Amniotic epithelial cell (primary cell): ENCODE measurements at regions not wholly inside any gene's neighbourhood (a gene's known extent, or its start where the extent isn't known, plus 50 kb on each side); places are given as distances from the start of the nearest gene placed in this dataset.
A peak's percentile ranks its signal among the peaks of the same experiment; 100 is the strongest.

Experiments used
- DNase-seq: peaks from one replicate; pipeline ENCODE4 v3.0.0-alpha.2; 2010; ENCODE audit warnings: low read depth

DNA sequence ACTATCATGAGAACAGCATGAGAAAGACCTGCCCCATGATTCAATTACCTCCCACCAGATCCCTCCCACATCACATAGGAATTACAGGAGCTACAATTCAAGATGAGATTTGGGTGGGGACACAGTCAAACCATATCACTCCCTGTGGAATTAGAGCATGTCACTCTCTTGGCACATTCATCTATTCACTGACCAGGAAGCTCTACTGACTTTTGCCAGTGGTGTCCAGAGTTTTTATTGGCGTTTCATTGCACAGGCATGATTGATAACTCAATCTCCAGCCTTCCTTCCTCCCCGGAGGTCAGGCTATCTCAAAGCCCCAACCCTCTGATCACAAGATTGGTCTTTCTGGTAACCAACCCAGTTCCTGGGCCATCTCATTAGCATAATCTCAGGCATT lies 478.9 kb upstream of the NRP1 start:
- DNase-seq, result no peak

DNA sequence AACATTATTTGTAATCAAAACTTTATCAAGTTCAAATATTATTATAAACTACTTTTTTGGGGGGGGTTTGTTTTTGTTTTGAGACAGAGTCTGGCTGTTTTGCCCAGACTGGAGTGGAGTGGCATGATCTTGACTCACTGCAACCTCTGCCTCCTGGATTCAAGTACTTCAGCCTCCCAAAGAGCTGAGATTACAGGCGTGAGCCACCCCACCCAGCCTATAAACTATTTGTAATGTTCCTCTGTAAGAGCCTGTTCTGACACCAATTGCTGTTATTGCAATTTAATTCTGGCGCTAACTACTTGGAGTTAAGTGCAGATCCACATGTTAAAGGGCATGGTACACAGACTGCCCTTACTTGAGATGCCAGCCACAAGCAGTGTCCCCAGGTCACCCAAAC lies 478.1 kb upstream of the NRP1 start:
- DNase-seq, result no peak

DNA sequence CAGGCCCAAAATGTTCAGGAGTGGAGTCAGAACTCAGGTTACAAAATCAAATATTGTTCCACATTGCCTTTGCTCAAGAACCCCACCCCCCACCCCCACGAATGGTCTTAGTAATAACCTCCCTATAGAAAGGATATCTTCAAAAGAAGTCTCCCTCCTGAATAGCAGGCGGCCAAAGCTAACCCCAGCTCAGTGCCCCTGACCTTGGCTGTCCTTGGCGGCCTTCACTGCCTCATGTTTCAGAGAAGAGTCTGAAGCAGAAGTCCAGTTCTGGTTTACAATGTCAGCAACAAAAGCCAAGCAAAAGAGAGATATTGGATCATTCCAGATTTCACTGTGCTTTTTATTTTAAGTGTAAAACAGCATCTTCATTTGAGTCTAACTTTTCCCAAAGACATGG lies 476.5 kb upstream of the NRP1 start:
- DNase-seq, result no peak

DNA sequence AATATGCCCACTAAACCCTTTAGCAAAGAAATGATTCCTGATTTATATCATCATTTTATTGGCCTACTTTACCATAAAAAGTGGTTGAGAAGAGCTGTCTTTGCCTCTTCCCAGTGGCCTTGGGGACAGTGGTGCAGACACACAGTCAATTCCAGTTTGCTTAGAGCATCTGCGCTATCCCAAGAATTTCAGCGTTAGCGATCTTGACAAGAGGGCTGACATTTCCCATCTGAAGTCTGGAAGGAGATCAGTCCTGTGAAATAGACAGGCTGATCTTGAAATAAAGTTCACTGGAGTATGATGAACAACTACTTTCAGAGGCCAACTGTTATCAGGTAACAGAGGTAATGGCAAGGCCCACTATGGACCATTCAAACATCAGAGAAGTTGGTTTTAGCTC lies 475.3 kb upstream of the NRP1 start:
- no peak for DNase-seq

DNA sequence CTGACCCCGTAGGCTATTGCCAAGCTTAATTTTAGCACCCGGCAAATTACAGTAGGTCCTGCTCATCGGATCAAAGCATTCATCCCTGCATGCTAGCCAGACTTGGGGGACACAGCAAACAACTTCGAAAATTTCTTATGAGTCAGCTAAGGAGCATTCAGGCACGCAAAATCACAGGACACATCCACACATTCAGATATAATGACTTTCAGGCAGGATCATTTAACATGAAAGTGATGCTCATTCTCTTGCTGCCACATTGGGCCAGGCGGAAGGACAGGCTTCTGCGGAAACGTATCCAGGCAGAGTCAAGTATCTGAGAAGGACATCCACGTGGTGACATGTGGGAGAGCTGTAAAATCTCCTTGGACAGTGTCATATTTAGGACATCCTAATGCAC lies 474.0 kb upstream of the NRP1 start:
- no peak for DNase-seq

DNA sequence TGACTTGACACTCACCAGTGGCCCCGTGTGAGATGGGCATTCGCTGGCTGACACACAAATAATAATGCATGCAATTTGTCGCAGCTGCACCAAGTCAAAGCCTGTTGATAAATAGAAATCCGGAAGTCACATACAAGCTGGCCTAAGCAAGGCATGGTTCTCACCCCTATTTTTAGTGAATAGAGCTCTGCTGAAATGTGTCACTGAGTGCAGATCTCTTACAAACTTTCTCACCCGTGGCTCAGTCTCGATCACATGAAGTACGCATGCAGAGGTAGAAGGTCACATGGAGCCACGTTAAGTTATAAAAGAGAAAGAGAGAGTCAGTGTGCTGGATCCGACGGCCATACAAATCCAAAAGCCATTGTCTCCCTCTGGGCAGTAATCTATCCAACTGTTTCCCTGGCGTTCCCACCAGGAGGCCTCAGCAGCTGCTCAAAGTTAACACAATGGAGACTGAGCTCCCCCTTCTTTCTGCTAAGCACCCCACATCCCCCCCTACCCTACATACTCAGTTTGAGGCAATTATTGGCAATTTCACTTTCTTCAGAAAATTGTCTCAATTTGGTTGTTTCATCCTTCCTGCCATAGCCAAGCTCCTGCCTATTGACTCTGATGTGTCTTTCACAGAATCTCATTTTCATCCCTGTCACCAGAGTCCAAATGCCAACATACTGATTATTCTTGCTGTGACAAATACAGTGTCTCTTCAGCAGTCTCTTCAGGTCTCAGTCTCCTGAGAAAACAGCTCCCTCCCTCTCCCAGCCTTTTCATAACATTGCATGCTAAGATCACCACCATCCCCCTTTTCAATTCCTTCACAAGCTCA lies 473.3 kb upstream of the NRP1 start:
- DNase-seq, result no peak

DNA sequence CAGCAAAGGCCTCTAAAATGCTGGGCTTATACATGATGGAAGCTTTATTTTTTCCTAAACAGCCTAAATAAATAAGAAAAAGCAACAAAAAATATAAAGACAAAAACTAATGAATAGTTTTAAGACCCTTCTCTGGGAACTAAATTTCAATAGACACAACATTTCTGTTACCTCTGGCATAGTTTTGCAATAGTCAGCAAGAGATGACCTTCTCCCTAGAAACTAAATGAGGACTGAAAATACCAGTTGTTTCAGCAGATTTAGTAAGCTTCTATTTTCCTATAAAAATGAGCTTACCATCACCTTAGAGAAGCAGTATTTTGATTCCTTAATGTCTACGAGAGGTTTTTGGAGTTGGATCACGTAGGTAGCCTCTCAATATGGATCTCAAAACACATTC lies 471.4 kb upstream of the NRP1 start:
- DNase-seq, result no peak

DNA sequence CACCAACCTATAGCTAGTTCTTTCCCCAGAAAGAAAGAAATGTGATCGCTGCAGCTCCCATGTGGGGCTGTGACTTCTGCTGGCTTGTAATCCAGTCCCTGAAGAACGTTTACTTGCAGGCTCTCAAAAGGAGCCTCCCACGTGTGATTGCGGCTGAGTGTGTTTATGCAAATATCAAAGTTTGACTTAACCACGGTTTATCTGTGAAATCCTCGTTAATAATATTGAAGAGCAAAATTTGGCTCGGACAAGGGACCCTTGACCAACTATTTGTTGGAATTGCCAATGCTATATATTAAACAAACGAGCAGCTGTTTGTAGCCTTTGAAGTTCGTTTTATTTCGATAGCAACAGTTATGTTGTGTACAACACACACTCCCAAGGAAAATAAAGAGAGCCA lies 470.1 kb upstream of the NRP1 start:
- no peak for DNase-seq

DNA sequence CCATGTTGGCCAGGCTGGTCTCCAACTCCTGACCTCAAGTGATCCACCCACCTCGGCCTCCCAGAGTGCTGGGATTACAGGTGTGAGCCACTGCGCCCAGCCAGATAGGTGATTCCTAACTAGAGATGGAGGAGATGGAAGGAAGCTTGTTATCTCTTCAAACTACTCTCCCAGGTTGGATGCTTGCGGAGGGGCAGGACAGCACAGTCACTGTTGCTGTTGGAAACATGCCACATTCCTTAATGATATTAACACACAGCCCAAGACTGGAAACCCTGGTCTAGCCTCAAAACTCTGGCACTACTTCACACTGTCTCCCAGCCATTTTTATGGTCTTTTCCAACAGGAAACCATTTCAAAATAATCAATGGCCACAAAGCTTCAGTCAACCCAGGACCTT lies 468.8 kb upstream of the NRP1 start:
- DNase-seq, result no peak

DNA sequence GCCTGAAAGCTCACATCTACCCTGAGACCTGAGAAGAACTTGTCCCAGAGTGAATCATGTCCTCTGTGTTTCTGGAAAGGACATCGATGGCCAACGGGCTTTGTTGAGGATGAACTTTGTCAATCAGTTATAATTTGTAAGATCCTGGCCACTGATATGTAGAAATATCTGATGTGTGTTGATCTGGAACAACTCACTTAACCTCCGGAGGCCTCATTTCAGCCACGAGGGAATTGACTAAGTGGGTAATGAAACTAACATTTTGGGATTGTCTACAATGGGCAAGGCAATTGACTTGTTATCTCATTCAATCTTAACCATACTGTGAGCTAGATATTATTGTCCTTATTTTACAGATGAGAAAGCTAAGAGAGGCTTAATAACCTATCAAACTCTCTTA lies 468.1 kb upstream of the NRP1 start:
- DNase-seq, result no peak

DNA sequence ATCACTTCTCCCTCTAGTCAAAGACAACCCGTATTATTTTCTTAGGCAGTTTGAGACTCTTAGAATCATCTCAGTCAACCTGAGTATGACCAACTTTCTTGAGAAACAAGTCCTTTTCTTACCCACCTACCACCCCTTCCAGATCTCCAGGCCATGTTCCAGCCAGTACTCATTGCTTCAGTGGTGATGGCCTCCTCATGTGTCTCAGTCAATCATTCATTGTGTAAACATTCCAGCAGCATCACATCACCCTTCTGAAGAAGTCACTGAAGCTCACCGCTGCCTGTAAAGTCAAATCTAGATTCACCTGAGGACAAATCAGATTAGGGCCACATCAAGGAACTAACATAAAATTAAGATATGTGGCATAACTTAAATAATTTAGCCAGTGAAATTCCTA lies 467.2 kb upstream of the NRP1 start:
- peak; percentile 41 for DNase-seq

DNA sequence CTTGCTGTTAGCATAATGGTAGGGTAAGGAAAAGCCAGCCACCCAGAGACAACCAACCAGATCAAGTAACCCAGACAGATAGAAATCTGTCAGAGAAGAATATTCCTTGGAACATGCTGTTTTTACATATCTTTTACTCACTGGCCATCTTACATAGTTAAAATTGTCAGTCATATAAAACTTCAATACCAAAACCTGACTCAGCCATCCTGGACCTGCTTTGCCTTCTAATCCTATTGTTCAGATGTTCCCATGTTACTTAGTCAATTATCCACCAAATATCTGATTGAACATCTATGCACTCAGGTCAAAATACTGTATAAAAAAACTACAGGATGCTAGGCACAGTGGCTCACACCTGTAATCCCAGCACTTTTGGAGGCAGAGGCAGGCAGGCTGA lies 466.5 kb upstream of the NRP1 start:
- no peak for DNase-seq

DNA sequence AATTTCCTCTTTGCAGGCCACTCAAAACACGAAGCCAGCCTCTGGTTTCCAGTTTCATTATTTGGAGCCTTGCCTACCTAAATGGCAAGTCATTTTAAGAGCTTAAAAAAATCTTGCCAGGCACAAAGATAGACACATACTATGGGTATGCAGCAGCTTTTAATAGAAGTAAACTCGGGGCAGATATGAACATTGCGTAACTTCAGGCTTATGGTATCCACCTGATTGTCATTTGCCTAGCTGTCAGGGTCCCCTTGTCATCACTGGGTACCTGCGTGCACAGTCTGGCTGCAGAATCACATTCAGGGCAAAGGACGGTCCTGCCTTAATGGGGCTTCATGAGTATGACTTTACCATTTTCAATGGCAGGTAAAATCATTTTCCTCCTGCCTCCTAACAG lies 466.1 kb upstream of the NRP1 start:
- no peak for DNase-seq

DNA sequence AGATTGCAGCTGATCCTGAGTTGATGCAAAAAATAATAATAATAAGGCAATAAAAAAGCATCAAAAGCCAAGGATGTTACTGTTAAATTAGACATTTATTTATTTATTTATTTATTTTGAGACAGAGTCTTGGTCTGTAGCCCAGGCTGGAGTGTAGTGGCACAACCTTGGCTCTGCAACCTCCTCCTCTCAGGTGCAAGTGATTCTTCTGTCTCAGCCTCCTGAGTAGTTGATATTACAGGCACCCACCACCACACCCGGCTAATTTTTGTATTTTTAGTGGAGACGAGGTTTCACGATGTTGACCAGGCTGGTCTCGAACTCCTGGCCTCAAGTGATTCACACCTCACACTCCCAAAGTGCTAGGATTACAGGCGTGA lies 465.5 kb upstream of the NRP1 start:
- no peak for DNase-seq

DNA sequence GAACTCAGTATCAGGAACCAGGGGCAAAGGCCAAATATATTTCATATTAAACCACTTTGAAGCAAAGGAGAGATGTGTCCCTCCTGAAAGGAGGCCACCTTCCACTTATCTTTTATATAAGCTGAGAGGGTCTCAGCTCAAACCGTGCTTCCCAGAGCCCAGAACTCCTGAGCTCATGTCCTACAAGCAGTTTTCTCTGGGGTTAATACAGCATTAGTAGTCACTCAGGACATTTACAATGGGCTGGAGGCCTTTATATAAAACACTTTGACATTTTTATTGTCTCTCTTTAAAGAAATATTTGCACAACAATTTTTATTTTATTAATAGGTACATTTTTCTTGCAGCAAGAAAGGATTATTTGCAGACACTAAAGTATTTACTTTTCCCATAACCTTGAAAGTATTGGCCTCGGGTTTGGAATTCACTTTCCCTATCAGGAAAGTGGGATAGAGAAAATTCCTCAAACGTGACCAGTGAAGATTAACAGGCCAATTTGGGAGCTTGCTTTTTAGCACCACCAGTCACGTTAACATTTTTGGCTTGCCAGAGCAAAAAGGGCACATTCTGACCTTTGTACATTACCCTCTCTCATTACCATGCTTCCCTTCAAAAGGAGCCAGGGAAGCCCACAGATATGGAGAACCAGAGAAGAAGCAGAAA lies 464.9 kb upstream of the NRP1 start:
- peak; percentile 51 for DNase-seq

DNA sequence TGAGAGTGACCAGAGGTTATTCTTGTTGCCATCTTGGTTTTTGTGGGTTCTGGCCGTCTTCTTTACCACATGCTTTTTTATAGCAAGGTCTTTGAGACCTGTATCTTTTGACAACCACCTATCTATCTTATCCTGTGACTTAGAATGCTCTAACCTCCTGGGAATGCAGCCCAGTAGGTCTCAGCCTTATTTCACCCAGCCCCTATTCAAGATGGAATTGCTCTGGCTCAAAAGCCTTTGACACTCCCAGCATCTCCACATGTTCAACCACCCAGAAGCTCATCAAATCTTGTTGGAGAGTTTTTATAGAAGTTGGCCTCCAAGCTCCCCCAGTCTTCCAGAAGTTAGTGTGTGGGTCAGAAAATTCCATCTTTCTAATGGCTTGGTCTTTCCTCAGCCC lies 464.3 kb upstream of the NRP1 start:
- peak; percentile 17 for DNase-seq

DNA sequence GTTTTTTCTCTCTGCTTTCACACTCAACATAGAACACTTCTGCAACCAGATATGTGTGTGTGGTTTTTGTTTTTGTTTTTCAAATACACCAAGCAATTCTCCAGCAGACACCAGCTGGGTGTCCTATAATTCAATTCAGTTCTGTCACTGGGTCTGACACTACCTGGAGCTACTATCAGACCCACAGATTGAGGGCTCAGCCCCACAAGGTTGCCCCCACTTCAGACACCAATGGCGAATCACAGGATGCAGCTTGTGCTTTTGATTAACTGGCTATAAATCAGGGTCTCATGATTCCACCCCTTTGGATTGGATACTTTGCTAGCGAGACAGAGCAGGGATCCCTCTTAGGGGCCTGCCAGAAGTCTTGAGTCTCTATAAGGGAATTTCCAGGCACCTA lies 462.2 kb upstream of the NRP1 start:
- DNase-seq, result no peak

DNA sequence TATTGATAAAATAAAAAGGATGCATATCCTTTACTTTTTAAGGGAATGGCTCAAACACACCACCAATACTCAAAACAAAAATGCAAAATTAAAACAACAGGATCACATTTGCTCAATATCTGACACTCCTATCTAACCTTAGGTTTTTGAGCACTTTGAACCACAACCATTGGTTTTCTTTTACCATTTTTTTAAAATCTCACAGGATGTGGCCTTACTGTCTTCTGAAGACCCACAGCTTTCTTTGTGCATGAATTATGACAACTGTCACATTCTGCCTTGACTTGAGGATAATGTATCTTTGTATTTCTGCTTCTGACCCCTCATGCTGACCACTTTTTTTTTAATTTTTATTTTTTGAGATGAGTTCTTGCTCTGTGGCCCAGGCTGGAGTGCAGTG lies 461.1 kb upstream of the NRP1 start:
- no peak for DNase-seq

DNA sequence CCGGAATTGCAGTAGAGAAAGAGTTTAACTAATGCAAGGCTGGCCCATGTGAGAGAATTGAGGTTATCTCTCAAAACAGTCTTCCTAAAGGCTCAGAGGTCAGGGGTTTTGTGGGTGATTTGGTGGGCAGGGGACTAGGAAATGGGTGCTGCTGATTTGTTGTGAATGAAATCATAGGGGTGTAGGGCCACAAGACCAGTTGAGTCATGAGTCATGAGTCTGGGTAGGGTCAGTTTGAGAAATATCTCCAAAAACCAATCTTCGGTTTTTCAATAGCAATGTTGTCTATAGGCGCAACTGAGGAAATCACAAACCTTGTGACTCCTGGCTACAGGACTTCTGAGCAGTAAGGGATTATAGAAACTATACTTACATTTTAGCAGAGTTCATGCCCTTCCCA lies 460.0 kb upstream of the NRP1 start:
- DNase-seq, result no peak

DNA sequence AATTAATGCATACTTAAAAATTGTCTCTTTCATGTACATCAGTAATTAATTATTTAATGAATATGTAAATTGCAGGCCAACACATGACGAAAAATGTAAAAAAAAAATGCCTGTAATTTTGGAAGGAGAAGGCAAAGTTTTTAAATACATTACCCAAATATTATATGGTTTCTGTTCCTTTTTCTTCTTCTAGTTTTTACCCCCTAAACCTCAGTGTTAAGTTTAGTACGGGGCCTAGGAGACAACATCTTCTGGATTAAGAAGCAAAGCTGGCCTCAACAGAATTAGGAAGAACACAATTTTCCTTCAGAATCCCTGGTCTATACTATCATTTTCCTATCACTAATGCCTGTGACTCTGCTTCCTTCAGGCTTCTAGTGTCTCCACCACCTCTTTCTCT lies 459.3 kb upstream of the NRP1 start:
- no peak for DNase-seq

DNA sequence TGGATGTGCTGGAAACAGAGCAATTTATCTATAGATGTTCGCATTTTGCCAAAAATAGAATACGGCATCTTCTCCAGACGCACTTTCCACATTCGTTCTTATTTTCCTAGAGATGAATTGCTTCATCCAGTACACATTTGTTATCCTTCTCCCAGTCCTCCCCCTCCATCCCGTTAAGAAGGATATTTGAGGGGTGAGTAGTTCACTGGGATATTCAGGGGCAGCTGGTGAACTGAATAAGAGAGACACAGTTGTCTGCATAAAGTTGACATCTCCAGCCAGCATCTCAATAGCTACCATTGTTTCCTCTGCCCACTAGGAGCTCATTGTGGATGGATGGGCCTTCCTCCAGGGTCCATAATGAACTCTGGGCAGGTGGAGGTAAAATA lies 456.8 kb upstream of the NRP1 start:
- DNase-seq, result peak; percentile 19

DNA sequence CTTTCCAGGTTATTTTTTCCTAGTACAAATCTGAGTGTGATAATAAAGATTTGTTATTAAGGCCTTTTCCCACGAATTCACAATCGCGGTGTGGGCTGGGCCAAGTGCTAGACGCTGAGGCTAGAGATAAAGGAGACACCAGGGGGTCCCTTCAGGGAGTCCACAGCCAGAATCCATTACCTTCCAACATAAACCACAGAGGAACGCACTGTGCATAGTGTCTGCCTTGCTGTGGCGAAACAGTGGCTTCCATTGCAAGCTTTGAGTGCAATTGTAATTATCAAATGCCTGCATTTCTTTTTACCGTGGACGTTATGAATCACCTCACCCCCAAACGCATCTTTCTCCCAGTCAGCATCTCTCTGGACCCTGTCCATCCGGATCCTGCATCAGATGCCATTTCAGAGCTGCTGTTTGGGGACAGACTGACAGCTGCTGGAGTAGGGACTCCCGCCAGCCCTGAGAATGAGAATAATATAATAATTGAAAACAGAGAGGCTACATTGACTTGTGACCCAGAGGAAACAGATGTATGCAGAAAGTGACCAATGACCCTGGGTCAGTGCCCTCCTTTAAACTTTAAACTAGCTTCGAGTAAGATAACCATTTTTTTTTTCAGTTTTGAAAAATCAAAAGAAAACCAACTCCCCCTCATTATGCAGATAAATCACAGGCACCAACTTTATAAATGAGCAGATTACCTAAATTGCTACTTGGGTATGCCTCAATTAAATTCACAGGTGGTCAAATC lies 456.2 kb upstream of the NRP1 start:
- no peak for DNase-seq

DNA sequence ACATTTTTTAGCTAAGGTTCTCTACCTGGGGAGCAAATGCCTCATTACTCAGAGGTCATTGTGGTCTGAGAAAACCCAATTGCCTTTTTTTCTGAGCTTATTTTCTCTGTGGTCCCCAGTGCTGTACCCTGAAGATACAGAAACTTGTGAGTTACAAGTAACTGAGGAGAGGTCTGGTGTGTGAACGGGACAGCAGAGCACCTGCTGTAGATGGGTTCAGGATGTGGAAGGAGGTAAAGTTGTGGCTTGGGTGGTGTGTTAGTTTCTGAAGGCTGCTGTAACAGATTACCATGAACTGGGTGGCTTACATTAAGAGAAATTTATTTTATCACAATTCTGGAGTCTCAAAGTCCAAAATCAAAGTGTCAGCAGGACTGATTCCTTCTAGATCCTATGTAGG lies 449.1 kb upstream of the NRP1 start:
- DNase-seq, result no peak
